GM10266 (cell line): ENCODE measurements at regions not wholly inside any gene's neighbourhood (a gene's known extent, or its start where the extent isn't known, plus 50 kb on each side); places are given as distances from the start of the nearest gene placed in this dataset.

Experiments used
- DNase-seq: peaks from one replicate; pipeline ENCODE4 v3.0.0; 2012; ENCODE audit errors: extremely low spot score
- TF ChIP-seq, protein P1 (sequence below): IDR thresholded peaks from 2 replicates; pipeline ENCODE4 v1.5.1; 2012; ENCODE audit warnings: mild to moderate bottlenecking, low read depth; ENCODE audit not compliant: control insufficient read depth, insufficient read depth; ENCODE audit errors: missing control alignments

DNA sequence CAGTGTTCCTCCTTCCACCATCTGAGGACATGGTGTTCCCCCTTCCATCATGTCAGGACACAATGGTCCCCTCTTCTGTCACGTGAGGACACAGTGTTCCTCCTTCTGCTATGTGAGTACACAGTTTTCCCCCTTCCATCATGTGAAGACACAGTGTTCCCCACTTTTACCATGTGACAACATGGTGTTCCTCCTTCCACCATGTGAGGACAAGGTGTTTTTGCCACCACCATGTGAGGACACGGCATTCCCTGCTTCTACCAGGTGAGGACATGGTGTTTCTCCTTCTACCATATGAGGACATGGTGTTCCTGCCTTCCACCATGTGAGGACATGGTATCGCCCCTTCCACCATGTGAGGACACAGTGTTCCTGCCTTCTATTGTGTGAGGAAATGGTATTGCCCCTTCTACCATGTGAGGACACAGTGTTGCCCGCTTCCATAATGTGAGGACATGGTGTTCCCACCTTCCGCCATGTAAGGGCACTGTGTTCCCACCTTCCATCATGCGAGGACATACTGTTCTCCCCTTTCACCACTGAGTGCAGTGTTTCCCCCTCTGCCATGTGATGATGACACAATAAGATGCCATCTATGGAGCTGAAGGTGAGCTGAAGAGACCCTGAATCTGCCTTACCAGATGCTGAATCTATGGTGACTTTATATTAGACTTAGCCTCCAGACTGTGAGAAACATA is 132.3 kb downstream of the FCRL5 start:
- no peak for DNase-seq

DNA sequence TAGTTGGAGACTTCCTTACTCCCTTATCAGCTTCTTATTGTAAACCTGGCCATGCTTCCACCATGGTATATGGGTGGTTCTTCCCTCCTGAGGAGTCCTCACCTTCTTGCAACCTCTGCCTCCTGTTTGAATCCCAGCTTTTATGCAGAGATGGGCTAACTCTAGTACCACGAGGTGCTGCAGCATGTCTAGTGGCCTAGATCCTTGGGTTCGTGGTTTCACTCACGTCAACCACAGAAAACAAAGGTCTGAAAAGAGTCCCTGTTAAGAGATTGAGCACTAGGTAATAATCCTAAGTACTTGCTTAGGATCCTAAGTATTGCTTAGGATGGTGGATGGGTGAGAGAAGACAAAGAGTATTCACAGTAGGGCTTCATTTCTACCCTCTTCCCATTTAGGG is 133.7 kb downstream of the FCRL5 start:
- no peak for DNase-seq
- TF ChIP-seq, protein P1, sequence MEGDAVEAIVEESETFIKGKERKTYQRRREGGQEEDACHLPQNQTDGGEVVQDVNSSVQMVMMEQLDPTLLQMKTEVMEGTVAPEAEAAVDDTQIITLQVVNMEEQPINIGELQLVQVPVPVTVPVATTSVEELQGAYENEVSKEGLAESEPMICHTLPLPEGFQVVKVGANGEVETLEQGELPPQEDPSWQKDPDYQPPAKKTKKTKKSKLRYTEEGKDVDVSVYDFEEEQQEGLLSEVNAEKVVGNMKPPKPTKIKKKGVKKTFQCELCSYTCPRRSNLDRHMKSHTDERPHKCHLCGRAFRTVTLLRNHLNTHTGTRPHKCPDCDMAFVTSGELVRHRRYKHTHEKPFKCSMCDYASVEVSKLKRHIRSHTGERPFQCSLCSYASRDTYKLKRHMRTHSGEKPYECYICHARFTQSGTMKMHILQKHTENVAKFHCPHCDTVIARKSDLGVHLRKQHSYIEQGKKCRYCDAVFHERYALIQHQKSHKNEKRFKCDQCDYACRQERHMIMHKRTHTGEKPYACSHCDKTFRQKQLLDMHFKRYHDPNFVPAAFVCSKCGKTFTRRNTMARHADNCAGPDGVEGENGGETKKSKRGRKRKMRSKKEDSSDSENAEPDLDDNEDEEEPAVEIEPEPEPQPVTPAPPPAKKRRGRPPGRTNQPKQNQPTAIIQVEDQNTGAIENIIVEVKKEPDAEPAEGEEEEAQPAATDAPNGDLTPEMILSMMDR, result no peak

More for the DNA sequence above, 132.3 kb downstream of the FCRL5 start:
- TF ChIP-seq, protein P1, result no peak

DNA sequence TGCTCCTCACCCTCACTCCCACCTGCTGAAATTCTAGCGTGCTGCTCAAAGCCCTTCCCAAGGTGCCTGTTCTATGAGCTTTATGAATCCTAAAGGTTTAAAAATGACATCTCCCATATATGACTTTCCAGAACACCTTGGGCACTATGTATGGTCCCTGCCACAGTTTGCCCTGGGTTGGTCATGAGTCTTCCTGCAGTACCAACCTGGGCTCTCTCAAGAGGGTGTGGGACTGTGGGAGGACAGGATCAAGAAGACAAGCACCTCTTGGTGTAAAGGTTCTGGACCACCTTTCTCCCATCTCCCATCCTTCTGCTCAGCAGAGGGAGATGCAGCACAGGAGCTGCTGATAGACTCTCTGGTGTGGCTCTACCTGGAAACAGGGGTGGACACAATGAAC is 134.1 kb downstream of the FCRL5 start:
- TF ChIP-seq, protein P1, result no peak
- DNase-seq, result no peak

DNA sequence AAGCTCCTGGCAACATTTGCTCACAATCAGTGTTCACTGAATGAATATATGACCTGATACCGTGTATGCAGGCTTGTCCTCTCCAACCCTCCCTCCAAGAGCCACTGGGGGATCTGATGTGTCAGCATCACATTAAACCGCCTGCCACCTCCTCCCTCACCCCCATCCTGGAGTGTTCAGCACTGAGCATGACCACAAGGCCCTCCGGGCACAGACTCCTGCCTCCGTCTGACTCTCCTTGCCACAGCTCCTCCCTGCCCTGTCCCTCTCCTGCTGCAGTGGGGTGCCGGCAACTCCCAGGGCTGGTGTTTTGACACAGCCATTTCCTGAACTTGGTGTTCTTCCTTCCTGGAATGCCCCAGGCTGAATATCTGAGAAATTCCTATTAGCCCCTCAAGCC is 136.7 kb downstream of the FCRL5 start:
- TF ChIP-seq, protein P1, result no peak
- no peak for DNase-seq

DNA sequence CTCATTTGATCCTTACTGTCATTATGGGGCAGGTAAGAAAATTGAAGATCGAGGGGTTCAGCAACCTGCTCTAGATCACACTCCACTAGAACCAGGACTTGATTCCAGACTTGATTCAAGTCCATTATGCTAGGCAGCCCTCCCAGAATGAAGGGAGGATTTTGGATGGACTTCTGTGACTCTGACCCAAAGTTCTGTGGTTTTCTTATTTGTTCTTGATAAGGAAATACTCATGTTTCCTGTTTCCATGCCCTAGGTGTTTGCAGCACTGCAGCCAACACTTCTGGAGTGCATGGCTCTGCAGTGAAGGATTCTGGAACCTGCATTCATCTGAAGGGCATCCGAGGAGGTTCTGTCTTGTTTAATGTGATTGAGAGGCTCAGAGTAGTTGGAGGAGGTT is 140.0 kb downstream of the FCRL5 start:
- TF ChIP-seq, protein P1, result no peak
- no peak for DNase-seq

DNA sequence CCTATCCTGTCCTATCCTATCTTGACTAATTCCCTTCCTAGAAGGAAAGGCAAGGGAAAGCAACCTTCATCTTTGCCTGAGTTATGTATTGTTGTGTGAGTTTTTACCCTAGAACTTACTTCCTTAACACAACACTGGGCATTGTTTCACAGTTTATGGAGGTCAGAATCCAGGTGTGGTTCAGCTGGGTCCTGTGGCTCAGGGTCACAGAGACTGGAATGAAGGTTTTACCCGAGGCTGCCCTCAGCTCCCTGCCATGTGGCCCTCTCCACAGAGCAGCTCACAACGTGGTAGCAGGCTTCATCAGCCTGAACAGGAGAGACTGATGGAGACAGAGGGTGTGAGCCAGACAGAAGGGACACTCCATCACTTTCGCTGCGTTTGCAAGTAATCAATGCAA is 140.5 kb downstream of the FCRL5 start:
- no peak for DNase-seq
- TF ChIP-seq, protein P1, result no peak

DNA sequence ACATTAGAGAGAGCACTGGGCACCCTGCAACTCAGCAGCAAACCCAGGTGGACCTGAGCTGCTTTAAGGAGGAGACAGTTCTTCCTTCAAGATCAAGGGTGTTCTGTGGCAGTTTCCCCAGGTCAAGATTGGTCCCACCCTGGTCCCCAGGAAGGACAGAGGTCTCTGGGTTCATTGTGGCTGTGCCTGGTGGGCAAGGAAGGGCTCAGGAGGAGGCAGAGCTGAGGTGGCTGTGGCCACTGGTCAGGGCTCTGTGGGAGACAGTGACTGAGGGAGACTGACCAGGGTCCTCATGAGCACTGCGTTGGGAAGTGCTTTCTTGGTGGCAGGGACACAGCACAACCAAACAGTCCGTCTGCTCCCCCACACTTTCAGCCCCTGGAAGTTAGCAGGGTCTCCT is 141.3 kb downstream of the FCRL5 start:
- TF ChIP-seq, protein P1, result no peak

More for the DNA sequence above, 141.3 kb downstream of the FCRL5 start:
- DNase-seq, result no peak
